ENCODE measurements at regions not wholly inside any gene's neighbourhood (a gene's known extent, or its start where the extent isn't known, plus 50 kb on each side); places are given as distances from the start of the nearest gene placed in this dataset.

GRCh38 chr12:74620921-74621320 is 83.3 kb downstream of the ATXN7L3B start:
- Histone ChIP-seq H3K27me3 (no peaks in the 10 kb centered on the region), H3K4me1 (no peaks in the 10 kb centered on the region), H3K36me3 (no peaks in the 10 kb centered on the region), H3K4me3 (no peak overlapping the region), H3K27ac (no peak overlapping the region), H3K9me3 (no peaks in the 10 kb centered on the region)
- ATAC-seq (no peak), DNase-seq (no peak)
- intact Hi-C loops (cut with DNase I) = no loop called here
- no peak for TF ChIP-seq CTCF (IDR thresholded peaks at IDR 0.05)

- Histone ChIP-seq H3K4me1 (no peaks in the 10 kb centered on the region), H3K27me3 (no peaks in the 10 kb centered on the region), H3K9me3 (no peaks in the 10 kb centered on the region), H3K27ac (no peak overlapping the region), H3K4me3 (no peak overlapping the region), H3K36me3 (no peaks in the 10 kb centered on the region)
- ATAC-seq = peak; percentile 65
- TF ChIP-seq CTCF (IDR thresholded peaks at IDR 0.05) = no peak
- intact Hi-C loops (cut with DNase I) = no loop called here
- no peak for DNase-seq
These were observed 86.6 kb downstream of the ATXN7L3B start for GRCh38 chr12:74624201-74624600.

GRCh38 chr12:74626397-74626796 is 88.8 kb downstream of the ATXN7L3B start:
- Histone ChIP-seq H3K27ac (no peak overlapping the region), H3K4me3 (no peak overlapping the region), H3K9me3 (peaks cover 0 to 10% of the 10 kb centered on the region in 2 donors), H3K36me3 (no peaks in the 10 kb centered on the region), H3K27me3 (no peaks in the 10 kb centered on the region), H3K4me1 (no peaks in the 10 kb centered on the region)
- no peak for DNase-seq
- ATAC-seq = no peak
- TF ChIP-seq CTCF (IDR thresholded peaks at IDR 0.05) = no peak
- intact Hi-C loops (cut with DNase I) = no loop called here

DNA sequence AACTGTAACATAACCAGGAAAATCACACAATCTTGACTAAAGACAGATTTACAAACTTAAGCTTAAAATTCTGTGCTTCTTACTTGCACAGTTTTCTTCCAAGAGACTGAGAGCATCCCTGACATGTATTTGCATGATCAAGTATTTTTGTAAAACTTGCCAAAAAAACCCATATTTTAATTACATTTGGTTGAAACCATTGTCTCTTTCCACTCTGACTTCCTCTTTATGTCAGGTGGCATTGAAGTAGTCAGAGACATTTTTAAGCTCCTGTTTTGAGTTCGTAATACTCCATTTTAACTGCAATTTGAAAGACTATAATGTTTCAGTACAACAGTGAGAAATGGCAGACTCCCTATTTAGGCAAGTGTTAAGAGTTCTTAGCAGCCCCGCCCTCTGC is 103.6 kb downstream of the ATXN7L3B start:
- no peak for ATAC-seq
- no peak for DNase-seq
- Histone ChIP-seq H3K27me3 (no peaks in the 10 kb centered on the region), H3K36me3 (no peaks in the 10 kb centered on the region), H3K4me1 (no peaks in the 10 kb centered on the region), H3K9me3 (no peaks in the 10 kb centered on the region), H3K4me3 (no peak overlapping the region), H3K27ac (no peak overlapping the region)
- no peak for TF ChIP-seq CTCF (IDR thresholded peaks at IDR 0.05)
- intact Hi-C loops (cut with DNase I) = no loop called here

- intact Hi-C loops (cut with DNase I) = no loop called here
These were observed 104.1 kb downstream of the ATXN7L3B start for GRCh38 chr12:74641694-74642093.

More at GRCh38 chr12:74641694-74642093, 104.1 kb downstream of the ATXN7L3B start:
- no peak for DNase-seq
- no peaks in the 10 kb centered on the region for H3K36me3 ChIP-seq
- no peak overlapping the region for H3K27ac ChIP-seq
- no peak for TF ChIP-seq CTCF (IDR thresholded peaks at IDR 0.05)
- H3K4me1 ChIP-seq = no peaks in the 10 kb centered on the region
- ATAC-seq = no peak
- no peaks in the 10 kb centered on the region for H3K27me3 ChIP-seq
- H3K4me3 ChIP-seq = no peak overlapping the region
- H3K9me3 ChIP-seq = no peaks in the 10 kb centered on the region

Data from left lung (tissue), 4 donors.